ENCODE measurements at regions not wholly inside any gene's neighbourhood (a gene's known extent, or its start where the extent isn't known, plus 50 kb on each side); places are given as distances from the start of the nearest gene placed in this dataset.

DNA sequence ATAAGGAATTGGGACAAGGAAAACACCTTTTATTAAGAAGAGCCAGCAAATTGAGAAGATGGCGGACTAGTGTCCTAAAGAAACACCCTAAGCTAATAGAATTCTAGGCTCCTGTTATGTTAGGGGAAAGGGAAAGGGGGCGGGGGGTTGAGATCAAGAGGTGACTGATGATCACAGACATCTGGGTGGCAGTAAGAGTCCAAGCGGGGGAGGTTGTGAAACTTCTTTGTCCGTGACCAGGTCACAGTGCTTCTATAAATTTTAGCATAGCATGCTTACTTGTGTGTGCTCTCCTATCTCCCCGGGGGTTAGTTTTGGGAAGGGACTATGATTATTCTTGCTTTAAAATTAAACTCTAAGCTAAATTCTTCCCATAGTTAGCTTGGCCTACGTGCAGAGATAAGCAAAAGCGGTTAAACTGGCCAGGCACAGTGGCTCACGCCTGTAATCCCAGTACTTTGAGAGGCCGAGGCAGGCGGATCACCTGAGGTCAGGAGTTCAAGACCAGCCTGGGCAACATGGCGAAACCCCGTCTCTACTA is 262.1 kb downstream of the SKIDA1 start:
- DNase-seq (ENCODE audit: low spot score), result no peak

GRCh38 chr10:21261842-21262294 is 263.6 kb downstream of the SKIDA1 start:
- DNase-seq (ENCODE audit: low spot score), result no peak

- no peak for DNase-seq (ENCODE audit: low spot score)
Observed at GRCh38 chr10:21260506-21261149, 264.9 kb downstream of the SKIDA1 start.

GRCh38 chr10:21260066-21260465 is 265.4 kb downstream of the SKIDA1 start:
- DNase-seq (ENCODE audit: low spot score), result no peak

DNA sequence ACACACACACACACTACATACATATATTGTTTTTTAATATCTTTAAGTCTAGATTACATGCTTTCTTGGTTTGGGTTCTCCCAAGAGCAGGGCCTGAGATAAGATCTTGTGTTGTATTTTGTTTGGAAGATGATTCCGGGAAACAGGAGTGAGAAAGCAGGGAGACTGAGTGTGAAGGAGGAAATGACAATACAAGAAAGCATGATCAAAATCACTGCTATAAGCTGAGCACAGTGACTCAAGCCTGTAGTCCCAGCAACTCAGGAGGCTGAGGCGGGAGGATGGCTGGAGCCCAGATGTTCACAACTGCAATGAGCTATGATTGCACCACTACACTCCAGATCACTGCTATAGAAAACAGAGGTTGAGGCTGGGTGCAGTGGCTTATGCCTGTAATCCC is 267.6 kb downstream of the SKIDA1 start:
- DNase-seq (ENCODE audit: low spot score), result no peak

GRCh38 chr10:21257191-21257590 is 268.3 kb downstream of the SKIDA1 start:
- DNase-seq (ENCODE audit: low spot score), result no peak

DNA sequence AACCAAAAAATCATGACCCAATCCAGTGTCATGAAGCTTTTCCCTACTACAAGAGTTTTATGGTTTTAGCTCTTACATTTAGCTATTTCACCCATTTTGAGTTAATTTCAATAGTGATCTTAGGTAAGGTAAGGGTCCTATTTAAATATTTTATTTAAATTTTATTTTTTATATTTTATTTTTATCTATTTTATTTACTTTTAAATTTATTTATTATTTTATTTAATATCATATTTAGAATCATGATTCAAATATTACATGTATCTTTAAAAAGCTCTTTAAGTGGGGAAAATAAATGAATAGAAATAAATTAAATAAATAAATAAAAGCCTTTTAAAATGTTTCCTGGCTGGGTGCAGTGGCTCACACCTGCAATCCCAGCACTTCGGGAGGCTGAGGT is 276.0 kb downstream of the SKIDA1 start:
- DNase-seq (ENCODE audit: low spot score), result no peak

GRCh38 chr10:21247592-21247991 is 277.9 kb downstream of the SKIDA1 start:
- DNase-seq (ENCODE audit: low spot score), result no peak

GRCh38 chr10:21246178-21246577 is 279.3 kb downstream of the SKIDA1 start:
- DNase-seq (ENCODE audit: low spot score), result no peak

- no peak for DNase-seq (ENCODE audit: low spot score)
Observed at GRCh38 chr10:21243748-21244257, 281.7 kb downstream of the SKIDA1 start.

DNA sequence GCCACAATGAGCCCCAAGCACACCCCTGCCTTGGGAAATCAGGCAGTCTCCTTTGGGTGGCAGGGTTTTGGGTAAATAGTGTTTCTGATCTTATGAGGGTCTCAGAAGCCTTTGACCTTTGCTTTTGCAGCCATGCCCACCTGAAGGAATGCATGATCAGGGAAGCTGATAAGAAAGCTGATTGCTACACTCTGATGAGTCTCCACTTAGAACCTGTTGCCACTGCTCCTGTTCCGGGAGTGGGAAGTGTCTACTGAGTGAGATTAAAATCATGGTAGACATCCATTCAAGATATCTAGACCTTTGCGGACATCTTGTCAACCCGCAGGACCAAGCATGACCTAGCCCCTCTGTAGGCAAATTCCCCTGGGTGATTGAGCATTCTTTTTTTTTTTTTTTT is 282.6 kb downstream of the SKIDA1 start:
- DNase-seq (ENCODE audit: low spot score), result no peak

- no peak for DNase-seq (ENCODE audit: low spot score)
Observed at GRCh38 chr10:21238717-21239116, 286.8 kb downstream of the SKIDA1 start.

DNA sequence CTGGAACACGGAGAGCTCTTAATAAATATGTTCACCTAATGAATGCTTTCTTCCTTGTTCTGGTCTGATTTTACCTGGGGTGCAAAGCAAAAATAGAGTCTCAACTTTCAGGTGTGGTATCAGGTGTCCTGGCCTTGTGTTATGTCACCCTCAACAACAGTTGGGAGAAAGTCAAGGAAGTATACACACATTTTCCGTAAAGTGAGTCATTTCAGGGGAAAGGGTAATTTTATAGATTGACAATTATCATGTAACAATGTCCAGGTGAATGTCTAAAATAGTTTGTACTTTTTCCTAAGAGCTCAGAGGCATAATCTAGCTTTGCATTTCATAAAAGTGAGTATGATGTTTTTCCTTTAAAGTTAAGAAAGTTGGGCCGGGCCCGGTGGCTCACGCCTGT is 287.4 kb downstream of the SKIDA1 start:
- DNase-seq (ENCODE audit: low spot score), result peak; percentile 27

GRCh38 chr10:21234761-21235160 is 290.7 kb downstream of the SKIDA1 start:
- DNase-seq (ENCODE audit: low spot score), result no peak

- no peak for DNase-seq (ENCODE audit: low spot score)
Observed at GRCh38 chr10:21230219-21230618, 295.3 kb downstream of the SKIDA1 start.

GRCh38 chr10:21217748-21218367 is 307.6 kb downstream of the SKIDA1 start:
- no peak for DNase-seq (ENCODE audit: low spot score)

DNA sequence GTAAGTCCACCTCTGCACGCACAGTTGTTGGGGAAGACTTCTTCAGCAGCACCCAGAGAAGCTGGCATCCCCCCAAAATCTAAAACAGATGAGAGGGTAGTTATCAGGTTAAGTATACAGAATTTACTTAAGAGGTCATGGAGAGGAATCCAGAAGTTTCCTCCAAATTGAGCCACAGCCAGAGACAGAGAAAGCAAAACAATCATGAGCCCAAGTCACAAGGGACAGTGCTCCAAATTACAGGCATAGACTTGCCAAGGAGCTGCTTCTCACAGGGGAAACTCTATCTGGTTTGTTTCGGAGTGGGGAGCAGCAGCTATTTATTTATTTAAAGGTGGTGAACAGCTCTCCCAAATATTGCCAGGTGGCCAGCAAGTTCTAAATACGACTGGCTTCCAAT is 308.4 kb downstream of the SKIDA1 start:
- DNase-seq (ENCODE audit: low spot score), result no peak

- no peak for DNase-seq (ENCODE audit: low spot score)
Observed at GRCh38 chr10:21214329-21214728, 311.2 kb downstream of the SKIDA1 start.

DNA sequence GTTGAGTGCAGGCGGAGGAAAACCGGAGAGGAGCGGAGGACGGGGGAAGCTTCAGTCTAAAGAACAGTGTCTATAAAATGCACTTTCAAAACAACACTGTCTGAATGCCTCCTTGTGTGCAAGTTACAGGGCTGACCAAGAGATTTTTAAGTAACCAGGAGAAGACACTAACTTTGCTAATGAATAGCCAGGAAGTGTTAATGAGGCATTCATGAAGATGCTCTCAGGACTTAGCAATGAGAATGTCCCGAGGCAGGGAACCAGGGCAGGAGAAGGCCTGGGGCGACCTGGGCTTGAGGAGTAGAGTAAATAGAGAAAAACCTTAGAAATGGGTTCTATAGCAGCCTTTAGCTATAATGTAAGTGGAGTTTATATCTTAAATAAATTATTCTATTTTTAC is 312.1 kb downstream of the SKIDA1 start:
- no peak for DNase-seq (ENCODE audit: low spot score)

DNA sequence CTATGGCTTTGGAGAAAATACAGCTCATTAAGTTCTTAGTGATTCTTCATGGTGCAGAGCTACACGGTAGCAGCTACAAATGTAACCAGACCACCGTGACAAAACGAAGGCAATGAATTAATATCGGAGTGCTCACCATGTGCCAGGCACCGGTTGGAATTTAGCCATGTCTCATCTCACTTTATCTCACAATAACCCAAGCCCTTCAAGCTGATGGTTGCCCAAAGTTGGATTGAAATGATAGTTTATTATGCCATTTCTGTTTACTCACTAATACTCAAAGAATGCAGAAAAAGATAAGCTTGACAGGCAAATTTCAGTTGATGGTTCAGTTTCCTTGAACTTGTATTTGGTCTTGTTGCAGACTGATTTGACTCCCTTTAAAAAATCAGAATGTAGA is 312.6 kb downstream of the SKIDA1 start:
- DNase-seq (ENCODE audit: low spot score), result no peak

GRCh38 chr10:21212348-21212747 is 313.1 kb downstream of the SKIDA1 start:
- DNase-seq (ENCODE audit: low spot score), result no peak

DNA sequence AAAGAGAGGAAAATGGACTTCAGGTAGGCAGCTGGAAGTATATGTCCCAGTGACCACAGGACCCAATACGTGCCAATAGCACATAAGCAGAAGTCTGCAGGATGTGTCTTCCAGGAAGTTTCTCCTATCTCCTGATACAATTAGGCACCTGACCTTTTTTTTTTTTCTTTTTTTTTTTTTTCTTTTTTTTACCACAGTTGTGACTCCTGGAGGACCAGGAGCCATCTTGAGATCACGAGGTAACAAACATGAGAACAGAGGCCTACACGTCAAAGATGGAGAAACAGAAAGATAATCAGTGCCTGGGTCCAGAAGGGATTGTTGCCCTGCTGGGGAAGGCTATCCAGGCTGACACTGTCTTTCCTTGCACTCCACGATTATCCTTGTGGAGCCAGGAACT is 312.4 kb upstream of the NEBL start:
- DNase-seq (ENCODE audit: low spot score), result no peak

- DNase-seq (ENCODE audit: low spot score), result no peak
Observed at GRCh38 chr10:21208666-21209316, 311.7 kb upstream of the NEBL start.

Measured in kidney tubule cell (primary cell).